ENCODE measurements at regions not wholly inside any gene's neighbourhood (a gene's known extent, or its start where the extent isn't known, plus 50 kb on each side); places are given as distances from the start of the nearest gene placed in this dataset.
"Not testable (repeated sequence)": the region's sequence is repeated elsewhere in the genome, so short reads cannot be mapped to it uniquely, and the experiment has no call there.

GRCh38 chr15:20235728-20236127 lies 305.9 kb downstream of the GOLGA6L6 start:
- H3K9me3 Mint-ChIP-seq; H3K36me3 Mint-ChIP-seq (ENCODE audit: insufficient read depth); H3K27ac Mint-ChIP-seq (ENCODE audit: low read depth); H3K4me1 Mint-ChIP-seq; H3K27me3 Mint-ChIP-seq; DNase-seq (ENCODE audit: low spot score in 2 of 2); H3K4me3 Mint-ChIP-seq; ATAC-seq (replicated peaks; ENCODE audit: extremely low read depth, poor library complexity, severe bottlenecking): not testable (repeated sequence)

- not testable (repeated sequence) for H3K4me3 Mint-ChIP-seq; ATAC-seq (replicated peaks; ENCODE audit: extremely low read depth, poor library complexity, severe bottlenecking); H3K27me3 Mint-ChIP-seq; H3K27ac Mint-ChIP-seq (ENCODE audit: low read depth); H3K36me3 Mint-ChIP-seq (ENCODE audit: insufficient read depth); H3K9me3 Mint-ChIP-seq; DNase-seq (ENCODE audit: low spot score in 2 of 2); H3K4me1 Mint-ChIP-seq
Measured at GRCh38 chr15:20234006-20234540, 307.5 kb downstream of the GOLGA6L6 start.

- H3K27ac Mint-ChIP-seq (ENCODE audit: low read depth); DNase-seq (ENCODE audit: low spot score in 2 of 2); ATAC-seq (replicated peaks; ENCODE audit: extremely low read depth, poor library complexity, severe bottlenecking); H3K36me3 Mint-ChIP-seq (ENCODE audit: insufficient read depth); H3K4me3 Mint-ChIP-seq; H3K4me1 Mint-ChIP-seq; H3K27me3 Mint-ChIP-seq; H3K9me3 Mint-ChIP-seq: not testable (repeated sequence)
Measured at GRCh38 chr15:20232457-20232856, 309.1 kb downstream of the GOLGA6L6 start.

- ATAC-seq (replicated peaks; ENCODE audit: extremely low read depth, poor library complexity, severe bottlenecking); DNase-seq (ENCODE audit: low spot score in 2 of 2); H3K36me3 Mint-ChIP-seq (ENCODE audit: insufficient read depth); H3K27me3 Mint-ChIP-seq; H3K27ac Mint-ChIP-seq (ENCODE audit: low read depth); H3K4me1 Mint-ChIP-seq; H3K4me3 Mint-ChIP-seq; H3K9me3 Mint-ChIP-seq: not testable (repeated sequence)
Measured at GRCh38 chr15:20230656-20231055, 310.9 kb downstream of the GOLGA6L6 start.

- H3K4me3 Mint-ChIP-seq; DNase-seq (ENCODE audit: low spot score in 2 of 2); H3K4me1 Mint-ChIP-seq; H3K36me3 Mint-ChIP-seq (ENCODE audit: insufficient read depth); H3K9me3 Mint-ChIP-seq; ATAC-seq (replicated peaks; ENCODE audit: extremely low read depth, poor library complexity, severe bottlenecking); H3K27me3 Mint-ChIP-seq; H3K27ac Mint-ChIP-seq (ENCODE audit: low read depth): not testable (repeated sequence)
Measured at GRCh38 chr15:20228791-20229190, 312.8 kb downstream of the GOLGA6L6 start.

- not testable (repeated sequence) for H3K27ac Mint-ChIP-seq (ENCODE audit: low read depth); H3K27me3 Mint-ChIP-seq; H3K4me1 Mint-ChIP-seq; DNase-seq (ENCODE audit: low spot score in 2 of 2); H3K36me3 Mint-ChIP-seq (ENCODE audit: insufficient read depth); H3K4me3 Mint-ChIP-seq; H3K9me3 Mint-ChIP-seq
- peak; percentile 78 for ATAC-seq (replicated peaks; ENCODE audit: extremely low read depth, poor library complexity, severe bottlenecking)
Measured at GRCh38 chr15:20227119-20227853, 314.3 kb downstream of the GOLGA6L6 start.

GRCh38 chr15:20226531-20226930 lies 315.1 kb downstream of the GOLGA6L6 start:
- not testable (repeated sequence) for ATAC-seq (replicated peaks; ENCODE audit: extremely low read depth, poor library complexity, severe bottlenecking); H3K27me3 Mint-ChIP-seq; H3K4me1 Mint-ChIP-seq; DNase-seq (ENCODE audit: low spot score in 2 of 2); H3K4me3 Mint-ChIP-seq; H3K27ac Mint-ChIP-seq (ENCODE audit: low read depth); H3K36me3 Mint-ChIP-seq (ENCODE audit: insufficient read depth); H3K9me3 Mint-ChIP-seq

GRCh38 chr15:20221063-20221462 lies 320.5 kb downstream of the GOLGA6L6 start:
- H3K9me3 Mint-ChIP-seq; H3K4me1 Mint-ChIP-seq; H3K36me3 Mint-ChIP-seq (ENCODE audit: insufficient read depth); H3K4me3 Mint-ChIP-seq; ATAC-seq (replicated peaks; ENCODE audit: extremely low read depth, poor library complexity, severe bottlenecking); DNase-seq (ENCODE audit: low spot score in 2 of 2); H3K27me3 Mint-ChIP-seq; H3K27ac Mint-ChIP-seq (ENCODE audit: low read depth): not testable (repeated sequence)

GRCh38 chr15:20219171-20219570 lies 322.4 kb downstream of the GOLGA6L6 start:
- DNase-seq (ENCODE audit: low spot score in 2 of 2); H3K4me3 Mint-ChIP-seq; ATAC-seq (replicated peaks; ENCODE audit: extremely low read depth, poor library complexity, severe bottlenecking); H3K27ac Mint-ChIP-seq (ENCODE audit: low read depth); H3K36me3 Mint-ChIP-seq (ENCODE audit: insufficient read depth); H3K9me3 Mint-ChIP-seq; H3K27me3 Mint-ChIP-seq; H3K4me1 Mint-ChIP-seq: not testable (repeated sequence)

GRCh38 chr15:20215700-20216099 lies 325.9 kb downstream of the GOLGA6L6 start:
- not testable (repeated sequence) for H3K9me3 Mint-ChIP-seq; H3K4me1 Mint-ChIP-seq; ATAC-seq (replicated peaks; ENCODE audit: extremely low read depth, poor library complexity, severe bottlenecking); H3K27me3 Mint-ChIP-seq; H3K36me3 Mint-ChIP-seq (ENCODE audit: insufficient read depth); H3K4me3 Mint-ChIP-seq; H3K27ac Mint-ChIP-seq (ENCODE audit: low read depth); DNase-seq (ENCODE audit: low spot score in 2 of 2)

GRCh38 chr15:20214101-20214500 lies 327.5 kb downstream of the GOLGA6L6 start:
- not testable (repeated sequence) for H3K27me3 Mint-ChIP-seq; H3K4me3 Mint-ChIP-seq; DNase-seq (ENCODE audit: low spot score in 2 of 2); H3K27ac Mint-ChIP-seq (ENCODE audit: low read depth); ATAC-seq (replicated peaks; ENCODE audit: extremely low read depth, poor library complexity, severe bottlenecking); H3K9me3 Mint-ChIP-seq; H3K4me1 Mint-ChIP-seq; H3K36me3 Mint-ChIP-seq (ENCODE audit: insufficient read depth)

- not testable (repeated sequence) for DNase-seq (ENCODE audit: low spot score in 2 of 2); ATAC-seq (replicated peaks; ENCODE audit: extremely low read depth, poor library complexity, severe bottlenecking); H3K36me3 Mint-ChIP-seq (ENCODE audit: insufficient read depth); H3K27me3 Mint-ChIP-seq; H3K4me1 Mint-ChIP-seq; H3K9me3 Mint-ChIP-seq; H3K27ac Mint-ChIP-seq (ENCODE audit: low read depth); H3K4me3 Mint-ChIP-seq
Measured at GRCh38 chr15:20211508-20211907, 330.1 kb downstream of the GOLGA6L6 start.

GRCh38 chr15:20209973-20210372 lies 331.6 kb downstream of the GOLGA6L6 start:
- not testable (repeated sequence) for DNase-seq (ENCODE audit: low spot score in 2 of 2); H3K4me3 Mint-ChIP-seq; H3K4me1 Mint-ChIP-seq; H3K9me3 Mint-ChIP-seq; H3K27me3 Mint-ChIP-seq; H3K36me3 Mint-ChIP-seq (ENCODE audit: insufficient read depth); H3K27ac Mint-ChIP-seq (ENCODE audit: low read depth); ATAC-seq (replicated peaks; ENCODE audit: extremely low read depth, poor library complexity, severe bottlenecking)
